ENCODE measurements at regions not wholly inside any gene's neighbourhood (a gene's known extent, or its start where the extent isn't known, plus 50 kb on each side); places are given as distances from the start of the nearest gene placed in this dataset.

- TF ChIP-seq EGR1 (IDR thresholded peaks at IDR 0.05; ENCODE audit: low read depth in 2 of 2): no peak
These were observed 496.7 kb downstream of the UTRN start (continued) for GRCh38 chr6:144781836-144782235.

- no peak overlapping the region for H3K27ac ChIP-seq (ENCODE audit: low read depth in 1 of 2, low read length in 2 of 2)
- no peaks in the 10 kb centered on the region for H3K4me1 ChIP-seq (ENCODE audit: control insufficient read depth in 4 of 4, insufficient read depth in 4 of 4, low read length in 3 of 4)
- H3K9me3 ChIP-seq (ENCODE audit: control insufficient read depth in 4 of 4, low read length in 3 of 4): no peaks in the 10 kb centered on the region
- TF ChIP-seq FOXA1 (IDR thresholded peaks at IDR 0.05) (no peak), ZBTB33 (IDR thresholded peaks at IDR 0.05) (no peak), SP1 (IDR thresholded peaks at IDR 0.05) (no peak), ATF3 (IDR thresholded peaks at IDR 0.05) (no peak), FOXA2 (IDR thresholded peaks at IDR 0.05) (no peak)
- peaks cover 0 to 5% (median 0%) of the 10 kb centered on the region in 4 donors for H3K36me3 ChIP-seq (ENCODE audit: control insufficient read depth in 4 of 4, insufficient read depth in 3 of 4, low read depth in 1 of 4, low read length in 3 of 4)
- H3K9ac ChIP-seq (ENCODE audit: low read depth in 1 of 2, low read length in 2 of 2): no peak overlapping the region
- H3K4me3 ChIP-seq (ENCODE audit: low read depth in 1 of 3, low read length in 3 of 3): no peak overlapping the region
- WGBS: 88% methylated on average over 6 of the region's 6 CpGs
- DNase-seq (ENCODE audit: low spot score): no peak
- no peaks in the 10 kb centered on the region for H3K27me3 ChIP-seq (ENCODE audit: control insufficient read depth in 4 of 4, insufficient read depth in 4 of 4, low read length in 3 of 4)
These were observed 497.5 kb downstream of the UTRN start for GRCh38 chr6:144782634-144783033.

- H3K9me3 ChIP-seq (ENCODE audit: control insufficient read depth in 4 of 4, low read length in 3 of 4): no peaks in the 10 kb centered on the region
- no peak for TF ChIP-seq RAD21 (IDR thresholded peaks at IDR 0.05)
- H3K4me3 ChIP-seq (ENCODE audit: low read depth in 1 of 3, low read length in 3 of 3): no peak overlapping the region
- H3K27me3 ChIP-seq (ENCODE audit: control insufficient read depth in 4 of 4, insufficient read depth in 4 of 4, low read length in 3 of 4): no peaks in the 10 kb centered on the region
- H3K36me3 ChIP-seq (ENCODE audit: control insufficient read depth in 4 of 4, insufficient read depth in 3 of 4, low read depth in 1 of 4, low read length in 3 of 4): peaks cover 0 to 5% (median 2%) of the 10 kb centered on the region in 4 donors
- H3K9ac ChIP-seq (ENCODE audit: low read depth in 1 of 2, low read length in 2 of 2): no peak overlapping the region
- no peak for DNase-seq (ENCODE audit: low spot score)
- H3K27ac ChIP-seq (ENCODE audit: low read depth in 1 of 2, low read length in 2 of 2): no peak overlapping the region
- 94% methylated on average over 3 of the region's 3 CpGs for WGBS
- H3K4me1 ChIP-seq (ENCODE audit: control insufficient read depth in 4 of 4, insufficient read depth in 4 of 4, low read length in 3 of 4): no peaks in the 10 kb centered on the region
These were observed 499.9 kb downstream of the UTRN start for GRCh38 chr6:144785056-144785455.

GRCh38 chr6:144786825-144787224 lies 501.7 kb downstream of the UTRN start:
- Histone ChIP-seq H3K36me3 (ENCODE audit: control insufficient read depth in 4 of 4, insufficient read depth in 3 of 4, low read depth in 1 of 4, low read length in 3 of 4) (peaks cover 0 to 10% (median 2%) of the 10 kb centered on the region in 4 donors), H3K4me3 (ENCODE audit: low read depth in 1 of 3, low read length in 3 of 3) (no peak overlapping the region), H3K4me1 (ENCODE audit: control insufficient read depth in 4 of 4, insufficient read depth in 4 of 4, low read length in 3 of 4) (no peaks in the 10 kb centered on the region), H3K9me3 (ENCODE audit: control insufficient read depth in 4 of 4, low read length in 3 of 4) (no peaks in the 10 kb centered on the region), H3K27ac (ENCODE audit: low read depth in 1 of 2, low read length in 2 of 2) (no peak overlapping the region), H3K9ac (ENCODE audit: low read depth in 1 of 2, low read length in 2 of 2) (no peak overlapping the region), H3K27me3 (ENCODE audit: control insufficient read depth in 4 of 4, insufficient read depth in 4 of 4, low read length in 3 of 4) (no peaks in the 10 kb centered on the region)
- no peak for TF ChIP-seq REST (IDR thresholded peaks at IDR 0.05)
- WGBS: 93% methylated on average over 2 of the region's 2 CpGs
- DNase-seq (ENCODE audit: low spot score): no peak

All from liver (tissue), 7 donors.